NOMO-1 treated with DMSO at 0.1 percent for 48 hours (cell line): ENCODE measurements at regions not wholly inside any gene's neighbourhood (a gene's known extent, or its start where the extent isn't known, plus 50 kb on each side); places are given as distances from the start of the nearest gene placed in this dataset.

Experiments used
- DNase-seq: peaks from one replicate; lab custom pipeline; 2025; ENCODE audit not compliant: unreplicated experiment; lab: John Stamatoyannopoulos, UW

- no peak for DNase-seq
Observed at GRCh38 chr4:137468836-137469235, 63.5 kb downstream of the PCDH18 start.

DNA sequence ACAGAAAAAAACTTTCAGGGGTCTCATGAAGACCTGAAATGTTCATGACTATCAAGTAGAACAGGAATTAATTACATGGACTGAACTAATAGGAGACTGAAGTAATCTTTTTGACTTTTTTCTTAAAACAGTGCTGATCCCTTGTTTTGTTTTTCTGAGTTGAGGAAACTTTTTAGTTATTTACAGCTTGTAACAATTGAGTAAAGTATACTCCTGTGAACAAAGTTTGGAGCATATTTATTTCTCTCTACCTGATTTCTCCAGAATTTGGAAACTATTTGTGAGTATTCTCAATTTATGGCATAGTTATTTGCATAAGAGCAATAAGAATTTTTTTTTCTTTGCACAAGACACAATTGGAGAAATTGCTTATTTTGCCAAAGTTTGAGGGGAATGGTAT, 64.8 kb downstream of the PCDH18 start:
- no peak for DNase-seq

- no peak for DNase-seq
Observed at GRCh38 chr4:137463377-137464003, 68.8 kb downstream of the PCDH18 start.

GRCh38 chr4:137455647-137456321, 76.5 kb downstream of the PCDH18 start:
- no peak for DNase-seq

GRCh38 chr4:137454767-137455166, 77.5 kb downstream of the PCDH18 start:
- no peak for DNase-seq

DNA sequence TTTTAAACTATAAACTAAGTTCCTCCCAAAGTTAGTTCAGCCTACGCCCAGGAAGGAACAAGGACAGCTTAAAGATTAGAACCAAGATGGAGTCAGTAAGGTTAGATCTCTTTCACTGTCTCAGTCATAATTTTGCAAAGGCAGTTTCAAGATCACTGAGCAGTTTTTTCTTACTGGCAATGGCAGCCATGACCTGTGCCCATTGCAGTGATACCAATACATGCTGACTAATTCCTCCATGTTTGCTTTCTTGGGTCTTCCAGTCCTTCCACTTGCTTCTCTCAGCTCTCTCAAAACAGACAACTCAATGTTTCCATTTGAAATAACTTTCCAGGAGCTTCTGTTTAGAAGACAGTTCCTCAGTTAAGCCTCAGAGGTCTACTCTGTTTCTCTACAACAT, 79.5 kb downstream of the PCDH18 start:
- DNase-seq, result no peak

DNA sequence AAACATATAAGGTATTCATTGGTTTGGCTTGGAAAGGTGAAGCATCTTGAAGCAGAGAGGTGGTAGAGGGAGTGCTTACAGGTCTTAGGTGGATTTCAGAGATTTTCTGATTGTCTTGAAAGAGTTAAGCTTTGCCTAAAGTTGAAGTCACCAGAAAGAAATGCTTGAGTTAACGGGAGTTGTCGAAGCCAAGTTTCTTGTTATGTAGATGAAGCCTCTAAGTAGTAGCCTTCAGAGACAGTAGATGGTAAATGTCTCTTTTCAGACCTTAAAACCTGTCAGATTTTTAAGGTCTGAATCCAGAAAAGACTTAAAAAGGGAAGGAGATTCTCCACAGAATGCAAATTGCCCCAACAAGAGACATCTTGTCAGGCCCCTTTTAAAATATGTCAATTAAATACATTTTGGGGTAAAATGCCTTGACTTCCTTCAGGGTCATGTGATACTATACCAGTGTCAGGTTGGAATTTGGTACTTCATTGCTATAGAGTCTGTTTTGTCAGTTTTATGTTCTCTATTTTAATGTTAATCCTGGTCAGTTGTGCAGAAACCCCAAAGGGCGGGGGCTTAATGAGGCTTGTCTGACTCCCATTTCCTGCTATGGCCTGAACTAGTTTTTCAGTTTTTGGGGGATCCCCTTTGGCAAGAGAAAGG, 81.0 kb downstream of the PCDH18 start:
- DNase-seq, result no peak

GRCh38 chr4:137448402-137448801, 83.9 kb downstream of the PCDH18 start:
- DNase-seq, result no peak

DNA sequence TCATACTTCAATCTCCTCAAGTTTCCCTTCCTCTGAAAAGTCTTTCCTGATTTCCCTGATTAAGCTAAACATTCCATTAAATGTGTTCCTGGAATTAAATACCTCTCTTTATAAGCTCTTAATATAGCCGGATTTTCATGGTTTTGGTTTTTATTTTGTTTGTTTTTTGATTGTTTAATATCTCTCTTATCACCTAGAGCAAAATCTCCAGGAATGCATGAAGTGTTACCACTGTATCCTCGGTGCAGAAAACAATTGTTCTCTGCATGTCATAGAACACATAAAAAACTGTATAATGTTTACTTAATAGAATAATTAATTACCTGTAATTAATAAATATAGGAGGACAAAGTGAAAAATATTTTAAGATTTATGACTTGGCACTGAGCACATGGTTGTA, 86.2 kb downstream of the PCDH18 start:
- DNase-seq, result no peak

DNA sequence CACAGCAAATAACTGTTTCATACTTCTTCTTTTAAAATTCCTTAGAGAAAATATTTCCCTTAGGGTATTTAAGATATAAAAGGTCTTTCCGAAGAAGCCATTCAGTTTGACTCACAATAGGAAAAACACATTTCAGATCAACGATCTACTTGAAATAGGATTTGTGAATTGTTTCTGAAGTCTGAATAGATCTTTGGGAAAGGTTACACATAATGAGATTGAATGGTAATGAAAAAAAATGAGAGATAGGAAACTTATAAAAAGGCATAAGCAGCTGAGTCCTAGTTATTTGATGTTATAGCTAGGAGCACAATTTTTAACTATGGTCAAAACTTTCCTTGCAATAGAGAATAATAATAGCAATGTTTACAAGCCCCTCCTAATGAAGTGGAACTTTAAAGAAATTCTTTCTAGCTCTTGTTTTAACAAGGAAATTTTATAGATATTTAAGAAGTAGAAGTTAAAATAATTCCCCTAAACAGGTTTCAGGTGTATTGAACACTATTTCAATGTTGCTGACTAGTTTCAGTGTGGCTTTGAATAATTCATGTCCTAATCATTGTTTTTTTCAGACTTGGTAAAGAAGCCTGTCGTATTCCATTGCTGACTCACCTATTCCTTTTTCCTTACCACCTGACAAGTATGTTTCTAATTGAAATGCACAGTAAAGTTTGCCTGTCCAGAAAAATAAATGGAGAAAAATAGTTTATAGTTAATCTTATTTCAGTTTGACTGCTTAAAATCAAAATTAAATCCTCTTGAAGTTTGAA, 89.1 kb downstream of the PCDH18 start:
- no peak for DNase-seq

DNA sequence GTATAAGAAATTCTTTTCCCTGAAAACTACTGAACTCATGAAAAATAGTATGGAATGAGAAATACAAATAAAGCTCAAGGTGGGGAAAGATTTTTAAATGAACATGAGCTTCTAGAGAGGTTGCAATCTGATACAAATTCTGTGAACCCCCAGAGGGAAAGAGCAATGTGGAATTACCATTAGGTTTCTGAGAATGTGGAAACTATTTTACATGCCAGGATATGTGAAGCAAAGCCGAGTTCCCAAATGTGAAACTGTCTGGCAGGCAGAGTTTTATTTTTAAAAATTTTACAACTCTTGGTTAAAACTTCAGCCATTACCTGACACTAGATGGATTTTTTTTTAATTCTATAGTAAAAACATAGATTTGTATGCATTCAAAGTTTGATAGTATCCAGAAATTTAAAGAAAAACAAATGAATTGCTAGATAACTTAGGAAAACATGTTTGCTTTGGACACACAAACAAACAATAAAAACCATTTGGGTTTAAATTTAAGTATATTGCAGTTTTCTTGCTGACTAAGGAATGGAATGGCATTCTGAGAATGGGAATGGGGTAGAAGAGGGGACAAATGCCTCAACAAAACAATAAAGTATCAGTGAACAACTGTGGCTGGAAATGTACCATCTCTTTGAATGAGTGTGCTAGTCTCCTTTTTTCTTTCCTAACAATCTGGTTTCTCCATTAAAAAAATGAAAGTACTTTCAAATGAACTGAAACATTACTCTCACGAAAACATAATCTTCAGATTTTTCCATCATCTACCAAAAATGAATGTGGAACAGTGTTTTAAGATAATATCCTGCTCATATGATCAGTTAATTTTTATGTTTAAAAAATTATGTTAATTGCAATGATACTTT, 99.6 kb downstream of the PCDH18 start:
- DNase-seq, result no peak

GRCh38 chr4:137430171-137430570, 102.1 kb downstream of the PCDH18 start:
- no peak for DNase-seq

DNA sequence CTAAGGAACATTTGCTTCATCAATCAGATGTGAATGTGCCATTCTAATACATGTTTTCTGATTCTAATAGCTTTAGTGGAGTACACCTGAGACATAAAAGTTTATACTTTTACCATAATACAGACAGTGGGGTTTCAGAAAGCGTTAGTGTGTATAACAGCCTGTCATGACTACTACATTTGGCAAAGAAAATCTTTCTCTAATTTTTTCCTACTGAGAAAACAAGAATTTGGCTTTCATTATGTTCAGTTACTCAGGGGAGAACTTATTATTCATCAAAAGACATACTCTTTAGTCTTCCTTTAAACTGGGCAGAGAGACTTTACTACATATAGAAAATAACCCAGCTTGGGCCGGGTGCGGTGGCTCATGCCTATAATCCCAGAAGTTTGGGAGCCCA, 104.9 kb downstream of the PCDH18 start:
- DNase-seq, result no peak

- no peak for DNase-seq
Observed at GRCh38 chr4:137425281-137425680, 107.0 kb downstream of the PCDH18 start.

- no peak for DNase-seq
Observed at GRCh38 chr4:137422666-137423065, 109.6 kb downstream of the PCDH18 start.

DNA sequence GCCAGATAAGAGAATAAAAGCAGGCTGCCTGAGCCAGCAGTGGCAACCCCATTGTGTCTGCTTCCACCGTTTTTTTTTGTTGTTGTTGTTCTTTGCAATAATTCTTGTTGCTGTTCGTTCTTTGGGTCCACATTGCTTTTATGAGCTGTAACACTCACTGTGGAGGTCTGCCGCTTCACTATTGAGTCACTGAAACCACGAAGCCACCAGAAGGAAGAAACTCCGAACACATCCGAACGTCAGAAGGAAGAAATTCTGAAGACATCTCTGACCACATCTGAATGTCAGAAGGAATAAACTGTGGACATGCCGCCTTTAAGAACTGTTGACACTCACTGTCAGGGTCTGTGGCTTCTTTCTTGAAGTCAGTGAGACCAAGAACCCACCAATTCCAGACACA, 110.5 kb downstream of the PCDH18 start:
- no peak for DNase-seq

- DNase-seq, result no peak
Observed at GRCh38 chr4:137420901-137421396, 111.3 kb downstream of the PCDH18 start.

DNA sequence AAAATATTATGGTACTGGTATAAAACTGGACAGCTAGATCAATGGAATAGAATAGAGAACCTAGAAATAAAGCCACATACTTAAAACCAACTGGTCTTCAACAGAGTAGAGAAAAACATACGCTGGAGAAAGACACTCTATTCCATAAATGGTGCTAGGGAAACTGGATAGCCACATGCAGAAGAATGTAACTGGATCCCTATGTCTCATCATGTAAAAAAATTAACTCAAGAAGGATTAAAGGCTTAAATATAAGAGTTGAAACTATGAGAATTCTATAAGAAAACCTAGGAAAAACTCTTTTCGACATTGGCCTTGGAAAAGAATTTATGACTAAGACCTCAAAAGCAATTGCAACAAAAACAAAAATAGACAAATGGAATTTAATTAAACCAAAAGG, 114.6 kb downstream of the PCDH18 start:
- no peak for DNase-seq

- no peak for DNase-seq
Observed at GRCh38 chr4:137414802-137415201, 117.5 kb downstream of the PCDH18 start.

GRCh38 chr4:137408527-137409177, 123.6 kb downstream of the PCDH18 start:
- no peak for DNase-seq
